Liver (tissue), 8 donors: ENCODE measurements at regions not wholly inside any gene's neighbourhood (a gene's known extent, or its start where the extent isn't known, plus 50 kb on each side); places are given as distances from the start of the nearest gene placed in this dataset.

Source experiments
- DNase-seq: peaks from one replicate; pipeline ENCODE4 v3.0.0-alpha.2; 2017; ENCODE audit warnings: low spot score
- H3K27ac ChIP-seq, 2 donors: one replicate each; pipeline ENCODE4 v1.7.0; 2013; ENCODE audit warnings: inconsistent platforms in 2 of 2, low read length in 2 of 2, control low read depth in 1 of 2, low read depth in 1 of 2, mild to moderate bottlenecking in 1 of 2
- H3K27me3 ChIP-seq, 4 donors: one replicate each; pipeline versions ENCODE4 v1.6.1 to v1.7.0; 2013; ENCODE audit warnings: low read length in 3 of 4, inconsistent platforms in 1 of 4, mild to moderate bottlenecking in 1 of 4, moderate library complexity in 1 of 4; ENCODE audit not compliant: control insufficient read depth in 4 of 4, insufficient read depth in 4 of 4
- H3K36me3 ChIP-seq, 4 donors: one replicate each; pipeline versions ENCODE4 v1.6.1 to v1.7.0; 2013; ENCODE audit warnings: low read length in 3 of 4, mild to moderate bottlenecking in 3 of 4, low read depth in 1 of 4, moderate library complexity in 1 of 4; ENCODE audit not compliant: control insufficient read depth in 4 of 4, insufficient read depth in 3 of 4
- H3K4me1 ChIP-seq, 4 donors: one replicate each; pipeline versions ENCODE4 v1.6.1 to v1.7.0; 2013; ENCODE audit warnings: low read length in 3 of 4, mild to moderate bottlenecking in 3 of 4, moderate library complexity in 1 of 4; ENCODE audit not compliant: control insufficient read depth in 4 of 4, insufficient read depth in 4 of 4
- H3K4me3 ChIP-seq, 3 donors: one replicate each; pipeline versions ENCODE4 v1.6.1 to v1.7.0; 2013; ENCODE audit warnings: low read length in 3 of 3, control low read depth in 1 of 3, low read depth in 1 of 3, mild to moderate bottlenecking in 1 of 3
- H3K9ac ChIP-seq, 2 donors: one replicate each; pipeline ENCODE4 v1.7.0; 2013; ENCODE audit warnings: low read length in 2 of 2, mild to moderate bottlenecking in 2 of 2, moderate library complexity in 2 of 2, control low read depth in 1 of 2, low read depth in 1 of 2
- H3K9me3 ChIP-seq, 4 donors: one replicate each; pipeline versions ENCODE4 v1.6.1 to v1.7.0; 2013; ENCODE audit warnings: low read length in 3 of 4; ENCODE audit not compliant: control insufficient read depth in 4 of 4
- EGR1 ChIP-seq, 2 donors: IDR thresholded peaks; 2 replicates each; pipeline ENCODE4 v1.6.1; 2016 to 2018; ENCODE audit warnings: antibody characterized with exemption in 2 of 2, low read depth in 2 of 2
- FOXA1 ChIP-seq: IDR thresholded peaks from 2 replicates; pipeline ENCODE4 v1.6.1; 2016; ENCODE audit warnings: antibody characterized with exemption
- FOXA2 ChIP-seq: IDR thresholded peaks from 2 replicates; pipeline ENCODE4 v1.6.1; 2016; ENCODE audit warnings: antibody characterized with exemption
- GABPA ChIP-seq, 2 donors: IDR thresholded peaks in 1 of 2; conservative IDR thresholded peaks in 1 of 2; 2 replicates each; pipeline ENCODE4 v1.6.1; 2016; ENCODE audit warnings: antibody characterized with exemption in 2 of 2, mild to moderate bottlenecking in 1 of 2, moderate library complexity in 1 of 2
- HNF4A ChIP-seq, 2 donors: conservative IDR thresholded peaks; 2 replicates each; pipeline ENCODE4 v1.6.1; 2016; ENCODE audit warnings: antibody characterized with exemption in 2 of 2, mild to moderate bottlenecking in 2 of 2
- HNF4G ChIP-seq: IDR thresholded peaks from 2 replicates; pipeline ENCODE4 v1.6.1; 2016; ENCODE audit warnings: antibody characterized with exemption
- JUND ChIP-seq, 2 donors: IDR thresholded peaks; 2 replicates each; pipeline ENCODE4 v1.6.1; 2016; ENCODE audit warnings: antibody characterized with exemption in 2 of 2
- NR2F2 ChIP-seq: IDR thresholded peaks from 2 replicates; pipeline ENCODE4 v1.6.1; 2016; ENCODE audit warnings: antibody characterized with exemption
- RAD21 ChIP-seq, 2 donors: IDR thresholded peaks; 2 replicates each; pipeline ENCODE4 v1.6.1; 2016; ENCODE audit warnings: antibody characterized with exemption in 2 of 2, mild to moderate bottlenecking in 2 of 2
- RXRA ChIP-seq, 2 donors: IDR thresholded peaks; 2 replicates each; pipeline ENCODE4 v1.6.1; 2017 to 2018; ENCODE audit warnings: antibody characterized with exemption in 2 of 2, mild to moderate bottlenecking in 1 of 2
- SP1 ChIP-seq: IDR thresholded peaks from 2 replicates; pipeline ENCODE4 v1.6.1; 2018; ENCODE audit warnings: antibody characterized with exemption, mild to moderate bottlenecking
- TAF1 ChIP-seq: conservative IDR thresholded peaks from 2 replicates; pipeline ENCODE4 v1.6.1; 2016; ENCODE audit warnings: antibody characterized with exemption, mild to moderate bottlenecking
- YY1 ChIP-seq: IDR thresholded peaks from 2 replicates; pipeline ENCODE4 v1.6.1; 2016; ENCODE audit warnings: antibody characterized with exemption, mild to moderate bottlenecking
- WGBS: extraction: QIAGEN DNeasy Blood & Tissue Kit; methylation state at CpG from one replicate; pipeline ENCODE4 v1.1.7; 2013; 5-methylcytosine and 5-hydroxymethylcytosine counted together
- TF ChIP-seq, protein P1 (sequence below): IDR thresholded peaks from 2 replicates; pipeline ENCODE4 v1.6.1; 2016; ENCODE audit warnings: antibody characterized with exemption, mild to moderate bottlenecking
- TF ChIP-seq, protein P2 (sequence below): fragments of 150-350 bp; IDR thresholded peaks from 2 replicates; pipeline ENCODE4 v1.5.1; 2017; ENCODE audit warnings: improper control_type of control experiment, low read depth, low read length; ENCODE audit not compliant: missing input control
- TF ChIP-seq, protein P3 (sequence below): IDR thresholded peaks from 2 replicates; pipeline ENCODE4 v1.6.1; 2016; ENCODE audit warnings: antibody characterized with exemption
- TF ChIP-seq, protein P4 (sequence below): IDR thresholded peaks from 2 replicates; pipeline ENCODE4 v1.6.1; 2016; ENCODE audit warnings: antibody characterized with exemption
- TF ChIP-seq, protein P5 (sequence below): IDR thresholded peaks from 2 replicates; pipeline ENCODE4 v1.6.1; 2016; ENCODE audit warnings: antibody characterized with exemption
- donor health status: healthy.
- donor health status: healthy.
- donor health status: healthy.
- donor health status: healthy.
- donor health status: healthy.

DNA sequence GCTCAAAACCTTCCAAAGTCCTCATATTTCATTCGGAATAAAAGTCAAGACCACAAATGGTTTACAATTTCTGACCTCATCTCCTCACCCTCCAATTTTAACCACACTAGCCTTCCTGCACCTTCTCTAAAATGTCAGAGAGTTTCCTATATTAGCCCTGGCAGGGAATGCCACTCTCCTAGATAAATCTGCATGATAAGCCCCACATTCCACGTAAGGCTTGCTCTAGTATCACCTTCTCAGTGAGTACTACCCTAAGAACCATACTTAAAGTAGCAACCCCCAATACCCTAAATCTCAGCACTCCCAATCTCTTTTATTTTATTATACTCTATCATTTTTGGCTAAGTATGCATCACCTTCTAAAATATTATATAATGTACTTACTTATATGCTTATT is 100.5 kb upstream of the SLITRK5 start:
- DNase-seq: no peak
- no peaks in the 10 kb centered on the region for H3K36me3 ChIP-seq
- no peak overlapping the region for H3K27ac ChIP-seq
- no peak overlapping the region for H3K4me3 ChIP-seq
- TF ChIP-seq GABPA (IDR thresholded peaks at IDR 0.05 in 1 of 2, conservative IDR thresholded peaks at IDR 0.05 in 1 of 2) (no peak), SP1 (no peak), RAD21 (IDR thresholded peaks at IDR 0.05) (no peak), JUND (IDR thresholded peaks at IDR 0.05) (no peak), HNF4G (no peak), FOXA1 (no peak), TAF1 (no peak), RXRA (IDR thresholded peaks at IDR 0.05) (no peak), EGR1 (IDR thresholded peaks at IDR 0.05; ENCODE audit: low read depth in 2 of 2) (no peak), FOXA2 (no peak), HNF4A (conservative IDR thresholded peaks at IDR 0.05) (no peak), YY1 (no peak), NR2F2 (no peak)
- TF ChIP-seq, protein P1, sequence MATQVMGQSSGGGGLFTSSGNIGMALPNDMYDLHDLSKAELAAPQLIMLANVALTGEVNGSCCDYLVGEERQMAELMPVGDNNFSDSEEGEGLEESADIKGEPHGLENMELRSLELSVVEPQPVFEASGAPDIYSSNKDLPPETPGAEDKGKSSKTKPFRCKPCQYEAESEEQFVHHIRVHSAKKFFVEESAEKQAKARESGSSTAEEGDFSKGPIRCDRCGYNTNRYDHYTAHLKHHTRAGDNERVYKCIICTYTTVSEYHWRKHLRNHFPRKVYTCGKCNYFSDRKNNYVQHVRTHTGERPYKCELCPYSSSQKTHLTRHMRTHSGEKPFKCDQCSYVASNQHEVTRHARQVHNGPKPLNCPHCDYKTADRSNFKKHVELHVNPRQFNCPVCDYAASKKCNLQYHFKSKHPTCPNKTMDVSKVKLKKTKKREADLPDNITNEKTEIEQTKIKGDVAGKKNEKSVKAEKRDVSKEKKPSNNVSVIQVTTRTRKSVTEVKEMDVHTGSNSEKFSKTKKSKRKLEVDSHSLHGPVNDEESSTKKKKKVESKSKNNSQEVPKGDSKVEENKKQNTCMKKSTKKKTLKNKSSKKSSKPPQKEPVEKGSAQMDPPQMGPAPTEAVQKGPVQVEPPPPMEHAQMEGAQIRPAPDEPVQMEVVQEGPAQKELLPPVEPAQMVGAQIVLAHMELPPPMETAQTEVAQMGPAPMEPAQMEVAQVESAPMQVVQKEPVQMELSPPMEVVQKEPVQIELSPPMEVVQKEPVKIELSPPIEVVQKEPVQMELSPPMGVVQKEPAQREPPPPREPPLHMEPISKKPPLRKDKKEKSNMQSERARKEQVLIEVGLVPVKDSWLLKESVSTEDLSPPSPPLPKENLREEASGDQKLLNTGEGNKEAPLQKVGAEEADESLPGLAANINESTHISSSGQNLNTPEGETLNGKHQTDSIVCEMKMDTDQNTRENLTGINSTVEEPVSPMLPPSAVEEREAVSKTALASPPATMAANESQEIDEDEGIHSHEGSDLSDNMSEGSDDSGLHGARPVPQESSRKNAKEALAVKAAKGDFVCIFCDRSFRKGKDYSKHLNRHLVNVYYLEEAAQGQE: no peak
- TF ChIP-seq, protein P2, sequence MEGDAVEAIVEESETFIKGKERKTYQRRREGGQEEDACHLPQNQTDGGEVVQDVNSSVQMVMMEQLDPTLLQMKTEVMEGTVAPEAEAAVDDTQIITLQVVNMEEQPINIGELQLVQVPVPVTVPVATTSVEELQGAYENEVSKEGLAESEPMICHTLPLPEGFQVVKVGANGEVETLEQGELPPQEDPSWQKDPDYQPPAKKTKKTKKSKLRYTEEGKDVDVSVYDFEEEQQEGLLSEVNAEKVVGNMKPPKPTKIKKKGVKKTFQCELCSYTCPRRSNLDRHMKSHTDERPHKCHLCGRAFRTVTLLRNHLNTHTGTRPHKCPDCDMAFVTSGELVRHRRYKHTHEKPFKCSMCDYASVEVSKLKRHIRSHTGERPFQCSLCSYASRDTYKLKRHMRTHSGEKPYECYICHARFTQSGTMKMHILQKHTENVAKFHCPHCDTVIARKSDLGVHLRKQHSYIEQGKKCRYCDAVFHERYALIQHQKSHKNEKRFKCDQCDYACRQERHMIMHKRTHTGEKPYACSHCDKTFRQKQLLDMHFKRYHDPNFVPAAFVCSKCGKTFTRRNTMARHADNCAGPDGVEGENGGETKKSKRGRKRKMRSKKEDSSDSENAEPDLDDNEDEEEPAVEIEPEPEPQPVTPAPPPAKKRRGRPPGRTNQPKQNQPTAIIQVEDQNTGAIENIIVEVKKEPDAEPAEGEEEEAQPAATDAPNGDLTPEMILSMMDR: no peak
- TF ChIP-seq, protein P3, sequence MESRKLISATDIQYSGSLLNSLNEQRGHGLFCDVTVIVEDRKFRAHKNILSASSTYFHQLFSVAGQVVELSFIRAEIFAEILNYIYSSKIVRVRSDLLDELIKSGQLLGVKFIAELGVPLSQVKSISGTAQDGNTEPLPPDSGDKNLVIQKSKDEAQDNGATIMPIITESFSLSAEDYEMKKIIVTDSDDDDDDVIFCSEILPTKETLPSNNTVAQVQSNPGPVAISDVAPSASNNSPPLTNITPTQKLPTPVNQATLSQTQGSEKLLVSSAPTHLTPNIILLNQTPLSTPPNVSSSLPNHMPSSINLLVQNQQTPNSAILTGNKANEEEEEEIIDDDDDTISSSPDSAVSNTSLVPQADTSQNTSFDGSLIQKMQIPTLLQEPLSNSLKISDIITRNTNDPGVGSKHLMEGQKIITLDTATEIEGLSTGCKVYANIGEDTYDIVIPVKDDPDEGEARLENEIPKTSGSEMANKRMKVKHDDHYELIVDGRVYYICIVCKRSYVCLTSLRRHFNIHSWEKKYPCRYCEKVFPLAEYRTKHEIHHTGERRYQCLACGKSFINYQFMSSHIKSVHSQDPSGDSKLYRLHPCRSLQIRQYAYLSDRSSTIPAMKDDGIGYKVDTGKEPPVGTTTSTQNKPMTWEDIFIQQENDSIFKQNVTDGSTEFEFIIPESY: no peak
- TF ChIP-seq, protein P4, sequence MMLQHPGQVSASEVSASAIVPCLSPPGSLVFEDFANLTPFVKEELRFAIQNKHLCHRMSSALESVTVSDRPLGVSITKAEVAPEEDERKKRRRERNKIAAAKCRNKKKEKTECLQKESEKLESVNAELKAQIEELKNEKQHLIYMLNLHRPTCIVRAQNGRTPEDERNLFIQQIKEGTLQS: no peak
- TF ChIP-seq, protein P5, sequence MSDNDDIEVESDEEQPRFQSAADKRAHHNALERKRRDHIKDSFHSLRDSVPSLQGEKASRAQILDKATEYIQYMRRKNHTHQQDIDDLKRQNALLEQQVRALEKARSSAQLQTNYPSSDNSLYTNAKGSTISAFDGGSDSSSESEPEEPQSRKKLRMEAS: no peak
- H3K4me1 ChIP-seq: no peaks in the 10 kb centered on the region
- no peaks in the 10 kb centered on the region for H3K9me3 ChIP-seq
- no peaks in the 10 kb centered on the region for H3K27me3 ChIP-seq
- H3K9ac ChIP-seq: no peak overlapping the region
- WGBS: 44% methylated on average over 2 of the region's 2 CpGs

DNA sequence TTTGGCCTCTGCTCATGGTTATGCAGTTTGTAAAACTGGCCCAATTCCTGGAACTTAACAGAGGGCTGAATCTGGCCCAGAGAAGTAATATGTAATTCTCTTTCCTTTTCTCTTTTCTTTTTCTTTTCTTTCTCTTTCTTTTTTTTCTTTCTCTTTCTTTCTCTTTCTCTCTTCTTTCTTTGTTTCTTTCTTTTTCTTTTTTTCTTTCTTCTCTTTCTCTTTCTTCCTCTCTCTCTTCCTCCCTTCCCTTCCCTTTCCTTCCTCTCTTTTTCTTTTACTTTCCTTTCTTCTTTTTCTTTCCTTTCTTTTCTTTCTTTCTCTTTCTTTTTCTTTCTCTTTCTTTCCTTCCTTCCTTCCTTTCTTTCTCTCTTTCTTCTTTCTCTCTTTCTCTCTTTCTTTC is 88.8 kb upstream of the SLITRK5 start:
- H3K4me3 ChIP-seq: no peak overlapping the region
- no peaks in the 10 kb centered on the region for H3K9me3 ChIP-seq
- no peak overlapping the region for H3K9ac ChIP-seq
- H3K27me3 ChIP-seq: no peaks in the 10 kb centered on the region
- no peak overlapping the region for H3K27ac ChIP-seq
- no peaks in the 10 kb centered on the region for H3K4me1 ChIP-seq
- no peak for DNase-seq
- no peaks in the 10 kb centered on the region for H3K36me3 ChIP-seq
- no peak for TF ChIP-seq EGR1 (IDR thresholded peaks at IDR 0.05; ENCODE audit: low read depth in 2 of 2)
- no peak for TF ChIP-seq NR2F2
- TF ChIP-seq, protein P3: no peak
- TF ChIP-seq, protein P1: no peak
- TF ChIP-seq FOXA2: no peak
- TF ChIP-seq, protein P4: no peak
- no peak for TF ChIP-seq SP1
- no peak for TF ChIP-seq GABPA (IDR thresholded peaks at IDR 0.05 in 1 of 2, conservative IDR thresholded peaks at IDR 0.05 in 1 of 2)
- TF ChIP-seq FOXA1: no peak
- TF ChIP-seq, protein P5: no peak
- TF ChIP-seq TAF1: no peak
